ENCODE measurements at regions not wholly inside any gene's neighbourhood (a gene's known extent, or its start where the extent isn't known, plus 50 kb on each side); places are given as distances from the start of the nearest gene placed in this dataset.

- Mint-ChIP-seq H3K27ac (no peak overlapping the region), H3K27me3 (ENCODE audit: low read depth, poor library complexity) (peaks cover 3% of the 10 kb centered on the region), H3K36me3 (ENCODE audit: low read depth) (no peaks in the 10 kb centered on the region), H3K9me3 (peaks cover 4% of the 10 kb centered on the region), H3K4me1 (peaks cover 38% of the 10 kb centered on the region), H3K4me3 (no peak overlapping the region)
- no peak for TF ChIP-seq CTCF (IDR thresholded peaks at IDR 0.05)
- DNase-seq = no peak
Measured at GRCh38 chr15:93141371-93141794, 52.4 kb upstream of the RGMA start.

- Mint-ChIP-seq H3K4me3 (no peak overlapping the region), H3K9me3 (peaks cover 4% of the 10 kb centered on the region), H3K4me1 (peaks cover 38% of the 10 kb centered on the region), H3K36me3 (ENCODE audit: low read depth) (no peaks in the 10 kb centered on the region), H3K27ac (no peak overlapping the region), H3K27me3 (ENCODE audit: low read depth, poor library complexity) (peaks cover 3% of the 10 kb centered on the region)
- no peak for DNase-seq
- no peak for TF ChIP-seq CTCF (IDR thresholded peaks at IDR 0.05)
Measured at GRCh38 chr15:93139436-93139835, 50.4 kb upstream of the RGMA start.

GRCh38 chr15:93138681-93139250 is 49.8 kb upstream of the RGMA start:
- Mint-ChIP-seq H3K4me1 (peaks cover 39% of the 10 kb centered on the region), H3K9me3 (peaks cover 4% of the 10 kb centered on the region), H3K36me3 (ENCODE audit: low read depth) (no peaks in the 10 kb centered on the region), H3K27me3 (ENCODE audit: low read depth, poor library complexity) (no peaks in the 10 kb centered on the region), H3K27ac (no peak overlapping the region), H3K4me3 (no peak overlapping the region)
- no peak for TF ChIP-seq CTCF (IDR thresholded peaks at IDR 0.05)
- DNase-seq = no peak

All from nephron progenitor cell (in vitro differentiated cells).